H9 (cell line): ENCODE measurements at regions not wholly inside any gene's neighbourhood (a gene's known extent, or its start where the extent isn't known, plus 50 kb on each side); places are given as distances from the start of the nearest gene placed in this dataset.

ENCODE experiments used
- DNase-seq: peaks from one replicate; pipeline ENCODE4 v3.0.0-alpha.2; 2017
- H2AFZ ChIP-seq: one replicate; pipeline ENCODE4 v1.6.1; 2013; ENCODE audit warnings: mild to moderate bottlenecking, low read length, control low read depth, moderate library complexity
- H2AK5ac ChIP-seq: 2 replicates; pipeline ENCODE4 v1.6.1; 2013; ENCODE audit warnings: low read length, control low read depth, mixed read lengths; ENCODE audit not compliant: insufficient read length
- H2BK120ac ChIP-seq: one replicate; pipeline ENCODE4 v1.6.1; 2013; ENCODE audit warnings: low read depth, mild to moderate bottlenecking, low read length, control low read depth, inconsistent platforms; ENCODE audit not compliant: poor library complexity, severe bottlenecking
- H2BK12ac ChIP-seq: 2 replicates; pipeline ENCODE4 v1.6.1; 2013; ENCODE audit warnings: low read length, control low read depth, mixed read lengths, low read depth; ENCODE audit not compliant: insufficient read length
- H2BK15ac ChIP-seq: 2 replicates; pipeline ENCODE4 v1.6.1; 2013; ENCODE audit warnings: low read depth, low read length, control low read depth
- H2BK20ac ChIP-seq: one replicate; pipeline ENCODE4 v1.6.1; 2013; ENCODE audit warnings: low read depth, mild to moderate bottlenecking, low read length, control low read depth, inconsistent platforms; ENCODE audit not compliant: poor library complexity, severe bottlenecking
- H2BK5ac ChIP-seq: 2 replicates; pipeline ENCODE4 v1.6.1; 2013; ENCODE audit warnings: low read length, control low read depth, mixed read lengths; ENCODE audit not compliant: insufficient read length
- H3K14ac ChIP-seq: 2 replicates; pipeline ENCODE4 v1.6.1; 2013; ENCODE audit warnings: low read length, control low read depth; ENCODE audit not compliant: insufficient read depth
- H3K18ac ChIP-seq: 2 replicates; pipeline ENCODE4 v1.6.1; 2013; ENCODE audit warnings: low read depth, mild to moderate bottlenecking, mixed read lengths, low read length, control low read depth; ENCODE audit not compliant: insufficient read length
- H3K23ac ChIP-seq: 2 replicates; pipeline ENCODE4 v1.6.1; 2013; ENCODE audit warnings: low read length, control low read depth, mixed read lengths, low read depth; ENCODE audit not compliant: insufficient read length
- H3K23me2 ChIP-seq: 2 replicates; pipeline ENCODE4 v1.6.1; 2013; ENCODE audit warnings: low read depth, mild to moderate bottlenecking, mixed read lengths, low read length, control low read depth; ENCODE audit not compliant: insufficient read length, poor library complexity, severe bottlenecking
- H3K27ac ChIP-seq: 2 replicates; pipeline ENCODE4 v1.5.1; 2013; ENCODE audit warnings: low read length, control low read depth, mixed read lengths, low read depth; ENCODE audit not compliant: insufficient read length
- H3K27me3 ChIP-seq: 2 replicates; pipeline ENCODE4 v1.6.1; 2013; ENCODE audit warnings: low read length, control low read depth, inconsistent platforms; ENCODE audit not compliant: insufficient read depth
- H3K4ac ChIP-seq: 2 replicates; pipeline ENCODE4 v1.6.1; 2013; ENCODE audit warnings: low read depth, mild to moderate bottlenecking, control low read depth, inconsistent platforms, low read length, moderate library complexity
- H3K4me1 ChIP-seq: 2 replicates; pipeline ENCODE4 v1.6.1; 2013; ENCODE audit warnings: low read length, control low read depth, inconsistent platforms; ENCODE audit not compliant: insufficient read depth
- H3K4me2 ChIP-seq: 2 replicates; pipeline ENCODE4 v1.6.1; 2013; ENCODE audit warnings: low read length, control low read depth, mixed read lengths; ENCODE audit not compliant: insufficient read length, insufficient read depth
- H3K56ac ChIP-seq: 2 replicates; pipeline ENCODE4 v1.6.1; 2013; ENCODE audit warnings: low read depth, mild to moderate bottlenecking, mixed read lengths, low read length, control low read depth; ENCODE audit not compliant: insufficient read length
- H3K79me1 ChIP-seq: 2 replicates; pipeline ENCODE4 v1.6.1; 2013; ENCODE audit warnings: low read depth, mild to moderate bottlenecking, moderate library complexity, low read length, control low read depth, inconsistent platforms; ENCODE audit not compliant: insufficient read depth, poor library complexity, severe bottlenecking
- H3K79me2 ChIP-seq: 2 replicates; pipeline ENCODE4 v1.6.1; 2013; ENCODE audit warnings: low read length, control low read depth, inconsistent platforms; ENCODE audit not compliant: insufficient read depth
- H3K9ac ChIP-seq: 2 replicates; pipeline ENCODE4 v1.6.1; 2013; ENCODE audit warnings: low read length, control low read depth, mixed read lengths; ENCODE audit not compliant: insufficient read length; ENCODE audit errors: extremely low read depth
- H3K9me3 ChIP-seq: one replicate; pipeline ENCODE4 v1.6.1; 2013; ENCODE audit warnings: low read depth, low read length, inconsistent platforms; ENCODE audit not compliant: control insufficient read depth
- H3T11ph ChIP-seq: one replicate; pipeline ENCODE4 v1.6.1; 2013; ENCODE audit warnings: mild to moderate bottlenecking, low read length, control low read depth, inconsistent platforms
- H4K20me1 ChIP-seq: one replicate; pipeline ENCODE4 v1.6.1; 2013; ENCODE audit not compliant: control insufficient read depth, insufficient read length, insufficient read depth
- H4K5ac ChIP-seq: 2 replicates; pipeline ENCODE4 v1.6.1; 2013; ENCODE audit warnings: low read depth, mild to moderate bottlenecking, mixed read lengths, low read length, control low read depth; ENCODE audit not compliant: insufficient read length
- H4K8ac ChIP-seq: replicated peaks from 2 replicates; pipeline ENCODE4 v1.6.1; 2013; ENCODE audit warnings: low read length, control low read depth, mixed read lengths, low read depth; ENCODE audit not compliant: insufficient read length
- H4K91ac ChIP-seq: 2 replicates; pipeline ENCODE4 v1.6.1; 2013; ENCODE audit warnings: low read depth, mild to moderate bottlenecking, moderate library complexity, mixed read lengths, low read length, control low read depth; ENCODE audit not compliant: insufficient read length
- H3K27ac Mint-ChIP-seq, 3 experiments: 2 replicates in 2 of 3; 3 replicates in 1 of 3; pipeline ENCODE4 v1.8.0; 2020 to 2021; ENCODE audit warnings: mixed read lengths in 3 of 3, mild to moderate bottlenecking in 1 of 3, moderate library complexity in 1 of 3
- H3K27me3 Mint-ChIP-seq: 2 replicates; pipeline ENCODE4 v1.8.0; 2021; ENCODE audit warnings: low read depth, mild to moderate bottlenecking, moderate library complexity, mixed read lengths
- H3K36me3 Mint-ChIP-seq, 3 experiments: 2 replicates in 2 of 3; 3 replicates in 1 of 3; pipeline ENCODE4 v1.8.0; 2020 to 2021; ENCODE audit warnings: low read depth in 3 of 3, mixed read lengths in 3 of 3; ENCODE audit not compliant: insufficient read depth in 1 of 3
- H3K4me1 Mint-ChIP-seq, 2 experiments: 2 replicates each; pipeline ENCODE4 v1.8.0; 2020; ENCODE audit warnings: mixed read lengths in 2 of 2
- H3K4me3 Mint-ChIP-seq, 2 experiments: 2 replicates in 1 of 2; 3 replicates in 1 of 2; pipeline ENCODE4 v1.8.0; 2020 to 2021; ENCODE audit warnings: mild to moderate bottlenecking in 2 of 2, mixed read lengths in 2 of 2, moderate library complexity in 1 of 2
- H3K9me3 Mint-ChIP-seq, 2 experiments: 2 replicates in 1 of 2; 3 replicates in 1 of 2; pipeline ENCODE4 v1.8.0; 2020; ENCODE audit warnings: mild to moderate bottlenecking in 2 of 2, mixed read lengths in 2 of 2, moderate library complexity in 1 of 2
- TF ChIP-seq, protein P1 (sequence below): fragments of 200-600 bp; sonication (generic); conservative IDR thresholded peaks from 3 replicates; pipeline ENCODE4 v1.8.0; 2021; ENCODE audit warnings: antibody characterized with exemption, mild to moderate bottlenecking

DNA sequence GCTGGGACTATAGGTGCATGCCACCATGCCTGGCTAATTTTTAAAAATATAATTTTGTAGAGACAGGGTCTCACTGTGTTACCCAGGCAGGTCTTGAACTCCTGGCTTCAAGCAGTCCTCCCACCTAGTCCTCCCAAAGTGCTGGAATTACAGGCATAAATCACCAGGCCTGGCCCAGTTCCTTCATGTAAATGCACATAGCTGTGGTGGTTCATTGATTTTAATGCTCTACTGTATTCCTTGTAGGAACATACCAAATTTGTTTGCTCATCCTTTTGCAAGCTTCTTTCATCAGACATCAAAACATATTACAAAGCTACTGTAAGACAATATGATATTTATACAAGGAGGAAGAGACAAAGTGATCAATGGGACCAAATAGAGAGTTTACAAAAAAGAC lies 237.5 kb upstream of the ESRRG start:
- TF ChIP-seq, protein P1, sequence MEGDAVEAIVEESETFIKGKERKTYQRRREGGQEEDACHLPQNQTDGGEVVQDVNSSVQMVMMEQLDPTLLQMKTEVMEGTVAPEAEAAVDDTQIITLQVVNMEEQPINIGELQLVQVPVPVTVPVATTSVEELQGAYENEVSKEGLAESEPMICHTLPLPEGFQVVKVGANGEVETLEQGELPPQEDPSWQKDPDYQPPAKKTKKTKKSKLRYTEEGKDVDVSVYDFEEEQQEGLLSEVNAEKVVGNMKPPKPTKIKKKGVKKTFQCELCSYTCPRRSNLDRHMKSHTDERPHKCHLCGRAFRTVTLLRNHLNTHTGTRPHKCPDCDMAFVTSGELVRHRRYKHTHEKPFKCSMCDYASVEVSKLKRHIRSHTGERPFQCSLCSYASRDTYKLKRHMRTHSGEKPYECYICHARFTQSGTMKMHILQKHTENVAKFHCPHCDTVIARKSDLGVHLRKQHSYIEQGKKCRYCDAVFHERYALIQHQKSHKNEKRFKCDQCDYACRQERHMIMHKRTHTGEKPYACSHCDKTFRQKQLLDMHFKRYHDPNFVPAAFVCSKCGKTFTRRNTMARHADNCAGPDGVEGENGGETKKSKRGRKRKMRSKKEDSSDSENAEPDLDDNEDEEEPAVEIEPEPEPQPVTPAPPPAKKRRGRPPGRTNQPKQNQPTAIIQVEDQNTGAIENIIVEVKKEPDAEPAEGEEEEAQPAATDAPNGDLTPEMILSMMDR: no peak
- Mint-ChIP-seq H3K27ac (no peak overlapping the region), H3K4me3 (no peak overlapping the region), H3K36me3 (peaks cover 0 to 6% (median 0%) of the 10 kb centered on the region in 3 experiments; a peak in 3 of 7 replicates), H3K4me1 (peaks cover 4% of the 10 kb centered on the region in 2 experiments; a peak in 3 of 4 replicates), H3K9me3 (peaks cover 4 to 5% of the 10 kb centered on the region in 2 experiments; a peak in 3 of 5 replicates), H3K27me3 (no peaks in the 10 kb centered on the region)
- no peak overlapping the region for H2BK20ac ChIP-seq
- no peaks in the 10 kb centered on the region for H3K79me2 ChIP-seq
- no peak overlapping the region for H3K27ac ChIP-seq
- no peak overlapping the region for H3T11ph ChIP-seq
- no peaks in the 10 kb centered on the region for H3K79me1 ChIP-seq
- H4K8ac ChIP-seq: no peak overlapping the region
- H3K56ac ChIP-seq: no peak overlapping the region
- no peaks in the 10 kb centered on the region for H3K23me2 ChIP-seq
- H2BK12ac ChIP-seq: no peak overlapping the region
- no peak overlapping the region for H3K9ac ChIP-seq
- no peak overlapping the region for H3K4ac ChIP-seq
- no peak overlapping the region for H3K4me2 ChIP-seq
- H3K18ac ChIP-seq: no peak overlapping the region
- H2AFZ ChIP-seq: no peak overlapping the region
- H3K14ac ChIP-seq: no peak overlapping the region
- no peak overlapping the region for H3K23ac ChIP-seq
- H2BK5ac ChIP-seq: no peak overlapping the region
- no peak overlapping the region for H4K5ac ChIP-seq
- H4K20me1 ChIP-seq: no peaks in the 10 kb centered on the region
- no peaks in the 10 kb centered on the region for H3K9me3 ChIP-seq
- DNase-seq: no peak
- no peaks in the 10 kb centered on the region for H3K4me1 ChIP-seq
- H4K91ac ChIP-seq: no peak overlapping the region
- H2AK5ac ChIP-seq: no peak overlapping the region
- H3K27me3 ChIP-seq: no peaks in the 10 kb centered on the region
- H2BK120ac ChIP-seq: no peak overlapping the region
- H2BK15ac ChIP-seq: no peak overlapping the region
